Thoracic aorta (tissue), 2 donors: ENCODE measurements at regions not wholly inside any gene's neighbourhood (a gene's known extent, or its start where the extent isn't known, plus 50 kb on each side); places are given as distances from the start of the nearest gene placed in this dataset.

Experiments used
- ATAC-seq: fragments of 150-250 bp; one replicate; pipeline ENCODE4 v1.8.0; 2017; ENCODE audit warnings: low read depth; ENCODE audit not compliant: insufficient number of reproducible peaks, low FRiP score
- DNase-seq: peaks from one replicate; pipeline ENCODE4 v3.0.0-alpha.2; 2020; ENCODE audit warnings: low spot score
- H3K27ac ChIP-seq, 2 donors: fragments of 200-600 bp; sonication (generic); 1 replicate in 1 of 2; 2 replicates in 1 of 2; pipeline ENCODE4 v1.5.1; 2016; ENCODE audit warnings: mild to moderate bottlenecking in 2 of 2, moderate library complexity in 2 of 2
- H3K27me3 ChIP-seq: fragments of 200-600 bp; sonication (generic); replicated peaks from 2 replicates; pipeline ENCODE4 v1.6.0; 2016; ENCODE audit warnings: mild to moderate bottlenecking; ENCODE audit not compliant: insufficient read depth
- H3K36me3 ChIP-seq: fragments of 200-600 bp; sonication (generic); one replicate; pipeline ENCODE4 v1.5.1; 2016
- H3K4me1 ChIP-seq, 2 donors: fragments of 200-600 bp; sonication (generic); 1 replicate in 1 of 2; 2 replicates in 1 of 2; pipeline versions ENCODE4 v1.5.1 to v1.6.0; 2016; ENCODE audit warnings: low read depth in 2 of 2, mild to moderate bottlenecking in 1 of 2; ENCODE audit not compliant: control insufficient read depth in 1 of 2
- H3K4me3 ChIP-seq: fragments of 200-600 bp; sonication (generic); 2 replicates; pipeline ENCODE4 v1.5.1; 2016; ENCODE audit warnings: mild to moderate bottlenecking
- H3K9me3 ChIP-seq: fragments of 200-600 bp; sonication (generic); 2 replicates; pipeline ENCODE4 v1.5.1; 2016
- CTCF ChIP-seq: fragments of 200-600 bp; sonication (generic); IDR thresholded peaks from one replicate; pipeline ENCODE4 v1.5.1; 2019; ENCODE audit warnings: antibody characterized with exemption

- no peak overlapping the region for H3K27ac ChIP-seq
- no peak for TF ChIP-seq CTCF
- H3K4me1 ChIP-seq, result no peaks in the 10 kb centered on the region
- no peak for ATAC-seq
- H3K4me3 ChIP-seq, result no peak overlapping the region
- H3K36me3 ChIP-seq, result no peaks in the 10 kb centered on the region
- DNase-seq, result no peak
- H3K27me3 ChIP-seq, result no peaks in the 10 kb centered on the region
- H3K9me3 ChIP-seq, result no peaks in the 10 kb centered on the region
Measured at GRCh38 chr11:81634483-81634882, 1099.2 kb downstream of the FAM181B start.

- H3K36me3 ChIP-seq, result no peaks in the 10 kb centered on the region
- no peaks in the 10 kb centered on the region for H3K27me3 ChIP-seq
- H3K9me3 ChIP-seq, result no peaks in the 10 kb centered on the region
- ATAC-seq, result no peak
- TF ChIP-seq CTCF, result no peak
- no peak overlapping the region for H3K27ac ChIP-seq
- DNase-seq, result no peak
- H3K4me1 ChIP-seq, result no peaks in the 10 kb centered on the region
- H3K4me3 ChIP-seq, result no peak overlapping the region
Measured at GRCh38 chr11:81602508-81602907, 1131.2 kb downstream of the FAM181B start.

- no peak for TF ChIP-seq CTCF
- DNase-seq, result no peak
- Histone ChIP-seq H3K27ac (no peak overlapping the region), H3K27me3 (no peaks in the 10 kb centered on the region), H3K36me3 (no peaks in the 10 kb centered on the region), H3K9me3 (no peaks in the 10 kb centered on the region), H3K4me1 (no peaks in the 10 kb centered on the region), H3K4me3 (no peak overlapping the region)
- ATAC-seq, result no peak
Measured at GRCh38 chr11:81596704-81597103, 1137.0 kb downstream of the FAM181B start.

- no peak overlapping the region for H3K4me3 ChIP-seq
- DNase-seq (no peak), ATAC-seq (no peak)
- no peaks in the 10 kb centered on the region for H3K4me1 ChIP-seq
- TF ChIP-seq CTCF, result no peak
- no peak overlapping the region for H3K27ac ChIP-seq
- no peaks in the 10 kb centered on the region for H3K9me3 ChIP-seq
- H3K27me3 ChIP-seq, result no peaks in the 10 kb centered on the region
- H3K36me3 ChIP-seq, result no peaks in the 10 kb centered on the region
Measured at GRCh38 chr11:81585390-81585933, 1148.2 kb downstream of the FAM181B start.

GRCh38 chr11:81579339-81579738, 1154.3 kb downstream of the FAM181B start:
- Histone ChIP-seq H3K9me3 (no peaks in the 10 kb centered on the region), H3K27me3 (no peaks in the 10 kb centered on the region)

More at GRCh38 chr11:81579339-81579738, 1154.3 kb downstream of the FAM181B start:
- Histone ChIP-seq H3K4me1 (no peaks in the 10 kb centered on the region), H3K27ac (no peak overlapping the region), H3K4me3 (no peak overlapping the region), H3K36me3 (no peaks in the 10 kb centered on the region)
- no peak for TF ChIP-seq CTCF
- DNase-seq (no peak), ATAC-seq (no peak)
